HCT116 (cell line): ENCODE measurements at regions not wholly inside any gene's neighbourhood (a gene's known extent, or its start where the extent isn't known, plus 50 kb on each side); places are given as distances from the start of the nearest gene placed in this dataset.

Source experiments
- ATAC-seq: fragments of 200-7000 bp; cut with Tn5 transposase; 2 replicates; pipeline ENCODE4 v1.9.1; 2020; ENCODE audit warnings: mild to moderate bottlenecking, moderate library complexity
- BruUV-seq: library from RNA; stranded (reverse); fragments of 400-500 nt; replicated peaks from 2 replicates; lab custom pipeline; 2021; lab: Mats Ljungman, UMichigan
- CTCF ChIA-PET: fragments of 300-600 bp; sonication (Branson Sonifier 250); formaldehyde crosslinking; loops from one replicate; lab custom pipeline; 2021; ENCODE audit warnings: antibody characterized with exemption; lab: Charles Lee
- POLR2A ChIA-PET: fragments of 300-600, 350-600 bp; sonication (Branson Sonifier 250); formaldehyde crosslinking; loops from one replicate; lab custom pipeline; 2021; ENCODE audit warnings: antibody characterized with exemption; lab: Charles Lee
- RAD21 ChIA-PET, 2 experiments: fragments of 300-600 bp; sonication (Branson Sonifier 250); formaldehyde crosslinking; loops; one replicate each; lab custom pipeline; 2023; ENCODE audit warnings: low total read pairs in 2 of 2; ENCODE audit not compliant: uncharacterized antibody in 2 of 2, unreplicated experiment in 2 of 2, low non-redundant PET in 1 of 2; lab: Charles Lee
- DNase-seq: peaks from one replicate; pipeline ENCODE4 v3.0.0-alpha.2; 2010; ENCODE audit warnings: low read depth, low spot score
- H2AFZ ChIP-seq: fragments of 200-600 bp; shearing (Covaris generic), sonication (generic); 2 replicates; pipeline ENCODE4 v1.6.1; 2017; ENCODE audit warnings: low read depth, mixed run types, mixed read lengths, antibody characterized with exemption, low read length; ENCODE audit not compliant: poor library complexity, severe bottlenecking
- H3K27ac ChIP-seq: 2 replicates; pipeline ENCODE4 v1.5.1; 2012; ENCODE audit warnings: low read depth, low read length
- H3K27me3 ChIP-seq: fragments of 200-600 bp; sonication (generic); 2 replicates; pipeline ENCODE4 v1.6.1; 2016; ENCODE audit warnings: mixed run types, low read length, mixed read lengths; ENCODE audit not compliant: insufficient read depth
- H3K36me3 ChIP-seq, 2 experiments: fragments of 200-500 bp in 1 of 2; fragments of 200-600 bp in 1 of 2; sonication (Bioruptor generic) in 1 of 2; sonication (generic) in 1 of 2; 2 replicates each; pipeline versions ENCODE4 v1.5.1 to v1.6.1; 2014 to 2016; ENCODE audit warnings: low read length in 2 of 2, inconsistent platforms in 1 of 2, mixed read lengths in 1 of 2, mixed run types in 1 of 2; ENCODE audit not compliant: insufficient read depth in 2 of 2, control insufficient read depth in 1 of 2
- H3K4me1 ChIP-seq, 2 experiments: fragments of 200-600 bp in 1 of 2; sonication (generic) in 1 of 2; 2 replicates each; pipeline versions ENCODE4 v1.5.1 to v1.6.1; 2012 to 2017; ENCODE audit warnings: low read length in 2 of 2, inconsistent platforms in 1 of 2, mild to moderate bottlenecking in 1 of 2, mixed read lengths in 1 of 2, mixed run types in 1 of 2, moderate library complexity in 1 of 2; ENCODE audit not compliant: insufficient read depth in 2 of 2, control insufficient read depth in 1 of 2
- H3K4me2 ChIP-seq: fragments of 200-600 bp; sonication (generic); 2 replicates; pipeline ENCODE4 v1.6.1; 2017; ENCODE audit warnings: mixed run types, low read length, mixed read lengths
- H3K4me3 ChIP-seq, 2 experiments: fragments of 200-600 bp in 1 of 2; sonication (generic) in 1 of 2; replicated peaks in 1 of 2; 2 replicates each; pipeline ENCODE4 v1.5.1; 2011 to 2016; ENCODE audit warnings: low read length in 2 of 2, control low read depth in 1 of 2, low read depth in 1 of 2, mild to moderate bottlenecking in 1 of 2, mixed read lengths in 1 of 2, mixed run types in 1 of 2
- H3K79me2 ChIP-seq: fragments of 200-600 bp; sonication (generic); 2 replicates; pipeline ENCODE4 v1.6.1; 2017; ENCODE audit warnings: mild to moderate bottlenecking, mixed run types, low read length, moderate library complexity, mixed read lengths; ENCODE audit not compliant: insufficient read depth
- H3K9ac ChIP-seq: fragments of 200-600 bp; sonication (generic); 2 replicates; pipeline ENCODE4 v1.6.1; 2016; ENCODE audit warnings: low read length, mixed read lengths
- H3K9me2 ChIP-seq: fragments of 200-600 bp; sonication (generic), shearing (Covaris generic); 2 replicates; pipeline ENCODE4 v1.6.1; 2017; ENCODE audit warnings: mixed run types, mild to moderate bottlenecking, moderate library complexity; ENCODE audit not compliant: insufficient read depth
- H3K9me3 ChIP-seq, 2 experiments: fragments of 200-500 bp in 1 of 2; fragments of 200-600 bp in 1 of 2; sonication (Bioruptor generic) in 1 of 2; sonication (generic) in 1 of 2; 2 replicates each; pipeline ENCODE4 v1.6.1; 2014 to 2017; ENCODE audit warnings: low read length in 2 of 2, mixed read lengths in 2 of 2, inconsistent platforms in 1 of 2, low read depth in 1 of 2, mild to moderate bottlenecking in 1 of 2, mixed run types in 1 of 2, moderate library complexity in 1 of 2; ENCODE audit not compliant: control insufficient read depth in 1 of 2, insufficient read depth in 1 of 2
- H4K20me1 ChIP-seq: fragments of 200-600 bp; sonication (generic), shearing (Covaris generic); 2 replicates; pipeline ENCODE4 v1.6.1; 2017; ENCODE audit warnings: mixed run types, mild to moderate bottlenecking, moderate library complexity; ENCODE audit not compliant: insufficient read depth
- CBX3 ChIP-seq: IDR thresholded peaks from 2 replicates; pipeline ENCODE4 v1.6.1; 2012; ENCODE audit warnings: low read depth
- CEBPB ChIP-seq: IDR thresholded peaks from 2 replicates; pipeline ENCODE4 v1.6.1; 2012; ENCODE audit warnings: low read depth
- FOSL1 ChIP-seq: IDR thresholded peaks from 2 replicates; pipeline ENCODE4 v1.6.1; 2012; ENCODE audit warnings: low read depth
- RAD21 ChIP-seq: IDR thresholded peaks from 2 replicates; pipeline ENCODE4 v1.6.1; 2012; ENCODE audit warnings: low read depth, mild to moderate bottlenecking
- SIN3A ChIP-seq: IDR thresholded peaks from 2 replicates; pipeline ENCODE4 v1.6.1; 2012; ENCODE audit warnings: low read depth
- SP1 ChIP-seq: IDR thresholded peaks from 2 replicates; pipeline ENCODE4 v1.6.1; 2012; ENCODE audit warnings: low read depth
- SRF ChIP-seq: IDR thresholded peaks from 2 replicates; pipeline ENCODE4 v1.6.1; 2012; ENCODE audit warnings: low read depth
- intact Hi-C: fragments of 100-400 bp; cut with micrococcal nuclease; formaldehyde crosslinking; loops from 2 replicates; pipeline ENCODE4 v1.10.0; 2022
- TF ChIP-seq, protein P1 (sequence below), 3 experiments: fragments of 200-600 bp in 1 of 3; sonication (generic) in 1 of 3; IDR thresholded peaks in 2 of 3; conservative IDR thresholded peaks in 1 of 3; 2 replicates each; pipeline ENCODE4 v1.5.1; 2012 to 2017; ENCODE audit warnings: low read depth in 2 of 3, low read length in 2 of 3, antibody characterized with exemption in 1 of 3, borderline replicate concordance in 1 of 3, control low read depth in 1 of 3, mild to moderate bottlenecking in 1 of 3, mixed read lengths in 1 of 3, mixed run types in 1 of 3, moderate library complexity in 1 of 3; ENCODE audit not compliant: insufficient read depth in 1 of 3
- TF ChIP-seq, protein P2 (sequence below): IDR thresholded peaks from 2 replicates; pipeline ENCODE4 v1.6.1; 2012
- TF ChIP-seq, protein P3 (sequence below): IDR thresholded peaks from 2 replicates; pipeline ENCODE4 v1.6.1; 2011; ENCODE audit warnings: mild to moderate bottlenecking, low read length, moderate library complexity; ENCODE audit not compliant: insufficient replicate concordance; ENCODE audit errors: extremely low read depth

DNA sequence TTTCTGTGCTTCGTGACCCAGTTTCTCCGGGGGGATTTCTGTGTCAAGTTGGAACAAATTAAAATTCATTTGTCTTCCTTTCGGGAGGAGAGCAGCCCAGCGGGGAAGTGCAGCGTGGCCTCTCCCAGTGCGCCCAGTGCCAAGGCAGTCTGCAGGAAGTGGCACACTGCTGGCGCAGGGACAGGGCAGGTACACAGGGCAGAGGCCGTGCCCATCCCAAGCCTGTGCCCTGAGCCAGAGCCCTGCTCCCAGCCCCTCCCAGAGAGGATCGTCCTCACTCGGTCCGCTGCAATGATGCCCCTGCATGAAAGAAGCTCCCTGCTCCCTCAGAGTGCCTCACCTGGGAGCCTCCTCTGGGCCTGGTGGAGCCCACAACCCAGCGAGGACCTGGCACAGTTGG lies 82.4 kb upstream of the PPP1R26 start:
- Histone ChIP-seq H3K36me3 (no peaks in the 10 kb centered on the region), H3K9me3 (peaks cover 4 to 12% of the 10 kb centered on the region in 2 experiments; a peak in 2 of 4 replicates), H3K4me3 (no peak overlapping the region), H3K4me2 (no peak overlapping the region), H3K9me2 (no peaks in the 10 kb centered on the region), H4K20me1 (no peaks in the 10 kb centered on the region), H3K27me3 (no peaks in the 10 kb centered on the region), H3K79me2 (no peaks in the 10 kb centered on the region), H3K4me1 (peaks cover 0 to 11% of the 10 kb centered on the region in 2 experiments; a peak in 1 of 4 replicates), H3K9ac (no peak overlapping the region), H3K27ac (no peak overlapping the region), H2AFZ (no peak overlapping the region)
- RAD21 ChIA-PET, result no interaction called here
- DNase-seq (no peak), ATAC-seq (no peak)
- CTCF ChIA-PET, result no interaction called here
- TF ChIP-seq, protein P1, sequence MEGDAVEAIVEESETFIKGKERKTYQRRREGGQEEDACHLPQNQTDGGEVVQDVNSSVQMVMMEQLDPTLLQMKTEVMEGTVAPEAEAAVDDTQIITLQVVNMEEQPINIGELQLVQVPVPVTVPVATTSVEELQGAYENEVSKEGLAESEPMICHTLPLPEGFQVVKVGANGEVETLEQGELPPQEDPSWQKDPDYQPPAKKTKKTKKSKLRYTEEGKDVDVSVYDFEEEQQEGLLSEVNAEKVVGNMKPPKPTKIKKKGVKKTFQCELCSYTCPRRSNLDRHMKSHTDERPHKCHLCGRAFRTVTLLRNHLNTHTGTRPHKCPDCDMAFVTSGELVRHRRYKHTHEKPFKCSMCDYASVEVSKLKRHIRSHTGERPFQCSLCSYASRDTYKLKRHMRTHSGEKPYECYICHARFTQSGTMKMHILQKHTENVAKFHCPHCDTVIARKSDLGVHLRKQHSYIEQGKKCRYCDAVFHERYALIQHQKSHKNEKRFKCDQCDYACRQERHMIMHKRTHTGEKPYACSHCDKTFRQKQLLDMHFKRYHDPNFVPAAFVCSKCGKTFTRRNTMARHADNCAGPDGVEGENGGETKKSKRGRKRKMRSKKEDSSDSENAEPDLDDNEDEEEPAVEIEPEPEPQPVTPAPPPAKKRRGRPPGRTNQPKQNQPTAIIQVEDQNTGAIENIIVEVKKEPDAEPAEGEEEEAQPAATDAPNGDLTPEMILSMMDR (IDR thresholded peaks at IDR 0.05 in 2 of 3, conservative IDR thresholded peaks at IDR 0.05 in 1 of 3; ENCODE audit: borderline replicate concordance in 1 of 3, insufficient read depth in 1 of 3, low read depth in 2 of 3, low read length in 2 of 3), result no peak
- TF ChIP-seq CEBPB, result no peak
- no peak for TF ChIP-seq RAD21
- no peak for TF ChIP-seq CBX3
- no peak for TF ChIP-seq FOSL1
- TF ChIP-seq, protein P2, sequence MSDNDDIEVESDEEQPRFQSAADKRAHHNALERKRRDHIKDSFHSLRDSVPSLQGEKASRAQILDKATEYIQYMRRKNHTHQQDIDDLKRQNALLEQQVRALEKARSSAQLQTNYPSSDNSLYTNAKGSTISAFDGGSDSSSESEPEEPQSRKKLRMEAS, result no peak
- TF ChIP-seq SP1, result no peak
- no peak for TF ChIP-seq SIN3A
- TF ChIP-seq, protein P3, sequence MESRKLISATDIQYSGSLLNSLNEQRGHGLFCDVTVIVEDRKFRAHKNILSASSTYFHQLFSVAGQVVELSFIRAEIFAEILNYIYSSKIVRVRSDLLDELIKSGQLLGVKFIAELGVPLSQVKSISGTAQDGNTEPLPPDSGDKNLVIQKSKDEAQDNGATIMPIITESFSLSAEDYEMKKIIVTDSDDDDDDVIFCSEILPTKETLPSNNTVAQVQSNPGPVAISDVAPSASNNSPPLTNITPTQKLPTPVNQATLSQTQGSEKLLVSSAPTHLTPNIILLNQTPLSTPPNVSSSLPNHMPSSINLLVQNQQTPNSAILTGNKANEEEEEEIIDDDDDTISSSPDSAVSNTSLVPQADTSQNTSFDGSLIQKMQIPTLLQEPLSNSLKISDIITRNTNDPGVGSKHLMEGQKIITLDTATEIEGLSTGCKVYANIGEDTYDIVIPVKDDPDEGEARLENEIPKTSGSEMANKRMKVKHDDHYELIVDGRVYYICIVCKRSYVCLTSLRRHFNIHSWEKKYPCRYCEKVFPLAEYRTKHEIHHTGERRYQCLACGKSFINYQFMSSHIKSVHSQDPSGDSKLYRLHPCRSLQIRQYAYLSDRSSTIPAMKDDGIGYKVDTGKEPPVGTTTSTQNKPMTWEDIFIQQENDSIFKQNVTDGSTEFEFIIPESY, result no peak
- TF ChIP-seq SRF, result no peak
- POLR2A ChIA-PET, result no interaction called here
- BruUV-seq, result no TSS peak
- intact Hi-C loops, result no loop called here
